ENCODE measurements at regions not wholly inside any gene's neighbourhood (a gene's known extent, or its start where the extent isn't known, plus 50 kb on each side); places are given as distances from the start of the nearest gene placed in this dataset.

GRCh38 chr6:158913580-158913979 lies 86.4 kb downstream of the RSPH3 start:
- no peak overlapping the region for H3K9ac ChIP-seq (ENCODE audit: control insufficient read depth, insufficient read depth, low read length)
- POLR2A ChIA-PET, result interaction anchor here (0.5 to 0.7 kb wide), 2 partner anchors 10 to 207 kb away, joined by 3 to 4 read pairs; no protein-coding TSS in a partner anchor
- WGBS (ENCODE audit: insufficient coverage, insufficient replicate concordance, low lambda C conversion rate, missing lambda C conversion rate), result 96% methylated on average over 9 of the region's 9 CpGs
- no peaks in the 10 kb centered on the region for H3K9me3 ChIP-seq (replicated peaks; ENCODE audit: control insufficient read depth, insufficient read depth, low read length)
- CTCF ChIA-PET, result interaction anchor here (0.7 kb wide), 1 partner anchor 713 kb away, joined by 3 read pairs; no protein-coding TSS in a partner anchor
- in situ Hi-C loops (cut with MboI), result no loop called here
- H3K4me2 ChIP-seq (ENCODE audit: control insufficient read depth, insufficient read depth), result no peak overlapping the region
- no peaks in the 10 kb centered on the region for H3K27me3 ChIP-seq (replicated peaks in 1 of 2; ENCODE audit: control insufficient read depth in 2 of 2, insufficient read depth in 2 of 2, low read length in 1 of 2)
- DNase-seq (ENCODE audit: low read depth, low spot score), result no peak
- no peak for FAIRE-seq
- SMC1A ChIA-PET (ENCODE audit: uncharacterized antibody, unreplicated experiment), result interaction anchor here (1.2 kb wide), 1 partner anchor 87 kb away, joined by 3 read pairs; no protein-coding TSS in a partner anchor
- TF ChIP-seq CHD2 (IDR thresholded peaks at IDR 0.05; ENCODE audit: borderline replicate concordance, low read depth, low read length) (no peak), HDGF (IDR thresholded peaks at IDR 0.05) (no peak), BACH1 (IDR thresholded peaks at IDR 0.05; ENCODE audit: borderline replicate concordance) (no peak), POU2F2 (IDR thresholded peaks at IDR 0.05; ENCODE audit: borderline replicate concordance, low read depth, low read length) (no peak), NR2F1 (conservative IDR thresholded peaks at IDR 0.05) (no peak), RBBP5 (conservative IDR thresholded peaks at IDR 0.05) (no peak), E2F4 (IDR thresholded peaks at IDR 0.05; ENCODE audit: low read depth, low read length) (no peak), E4F1 (IDR thresholded peaks at IDR 0.05; ENCODE audit: borderline replicate concordance, partially characterized antibody) (no peak), POLR2AphosphoS5 (IDR thresholded peaks at IDR 0.05; ENCODE audit: low read length) (no peak), SUZ12 (IDR thresholded peaks at IDR 0.05; ENCODE audit: unreplicated experiment) (no peak), PAX5 (IDR thresholded peaks at IDR 0.05; ENCODE audit: borderline replicate concordance, low read depth, low read length) (no peak), CEBPB (IDR thresholded peaks at IDR 0.05; ENCODE audit: borderline replicate concordance in 1 of 2, low read depth in 2 of 2, low read length in 2 of 2) (no peak), POLR2AphosphoS2 (IDR thresholded peaks at IDR 0.05; ENCODE audit: low read depth, low read length) (no peak)
- TF ChIP-seq, protein P1, sequence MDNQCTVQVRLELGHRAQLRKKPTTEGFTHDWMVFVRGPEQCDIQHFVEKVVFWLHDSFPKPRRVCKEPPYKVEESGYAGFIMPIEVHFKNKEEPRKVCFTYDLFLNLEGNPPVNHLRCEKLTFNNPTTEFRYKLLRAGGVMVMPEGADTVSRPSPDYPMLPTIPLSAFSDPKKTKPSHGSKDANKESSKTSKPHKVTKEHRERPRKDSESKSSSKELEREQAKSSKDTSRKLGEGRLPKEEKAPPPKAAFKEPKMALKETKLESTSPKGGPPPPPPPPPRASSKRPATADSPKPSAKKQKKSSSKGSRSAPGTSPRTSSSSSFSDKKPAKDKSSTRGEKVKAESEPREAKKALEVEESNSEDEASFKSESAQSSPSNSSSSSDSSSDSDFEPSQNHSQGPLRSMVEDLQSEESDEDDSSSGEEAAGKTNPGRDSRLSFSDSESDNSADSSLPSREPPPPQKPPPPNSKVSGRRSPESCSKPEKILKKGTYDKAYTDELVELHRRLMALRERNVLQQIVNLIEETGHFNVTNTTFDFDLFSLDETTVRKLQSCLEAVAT (IDR thresholded peaks at IDR 0.05), result no peak
- intact Hi-C loops (cut with micrococcal nuclease; ENCODE audit: unreplicated experiment), result no loop called here
- no peak overlapping the region for H2AFZ ChIP-seq (ENCODE audit: control insufficient read depth, low read depth, low read length)
- H3K79me2 ChIP-seq (ENCODE audit: control insufficient read depth, insufficient read depth, low read length), result no peaks in the 10 kb centered on the region
- H4K20me1 ChIP-seq (ENCODE audit: control insufficient read depth, insufficient read depth), result no peaks in the 10 kb centered on the region
- RAD21 ChIA-PET (ENCODE audit: unreplicated experiment), result no interaction called here
- H3K4me3 ChIP-seq, result no peak overlapping the region
- no peak overlapping the region for H3K27ac ChIP-seq (ENCODE audit: control insufficient read depth, insufficient read depth)
- H3K4me1 ChIP-seq (ENCODE audit: control insufficient read depth, insufficient read depth, low read length), result peaks cover 33% of the 10 kb centered on the region
- H3K36me3 ChIP-seq (ENCODE audit: control insufficient read depth in 2 of 2, insufficient read depth in 2 of 2, low read length in 1 of 2), result no peaks in the 10 kb centered on the region
- no TSS peak for BruUV-seq (replicated peaks)
- no peak for ATAC-seq
